MCF 10A (cell line): ENCODE measurements at regions not wholly inside any gene's neighbourhood (a gene's known extent, or its start where the extent isn't known, plus 50 kb on each side); places are given as distances from the start of the nearest gene placed in this dataset.
"Not testable (repeated sequence)": the region's sequence is repeated elsewhere in the genome, so short reads cannot be mapped to it uniquely, and the experiment has no call there.

Experiments
- BruUV-seq: library from RNA; stranded (reverse); fragments of 400-500 nt; replicated peaks from 2 replicates; lab custom pipeline; 2021; lab: Mats Ljungman, UMichigan
- CTCF ChIA-PET: fragments of 300-600 bp; sonication (Branson Sonifier 250); formaldehyde crosslinking; extraction: SDS; loops from one replicate; lab custom pipeline; 2021; ENCODE audit warnings: antibody characterized with exemption, inconsistent platforms; lab: Yijun Ruan, JAX
- POLR2A ChIA-PET: fragments of 300-600, 350-650 bp; sonication (Branson Sonifier 250); formaldehyde crosslinking; extraction: SDS; loops from one replicate; lab custom pipeline; 2020; ENCODE audit warnings: antibody characterized with exemption, inconsistent platforms; lab: Yijun Ruan, JAX
- DNase-seq: peaks from one replicate; pipeline ENCODE4 v3.0.0-alpha.2; 2018; ENCODE audit not compliant: unreplicated experiment
- H3K27ac Mint-ChIP-seq: one replicate; pipeline ENCODE4 v1.8.0; 2022; ENCODE audit warnings: mild to moderate bottlenecking, low read depth, mixed read lengths; ENCODE audit not compliant: unreplicated experiment
- H3K27me3 Mint-ChIP-seq: one replicate; pipeline ENCODE4 v1.8.0; 2022; ENCODE audit warnings: mixed read lengths; ENCODE audit not compliant: insufficient read depth, unreplicated experiment
- H3K36me3 Mint-ChIP-seq: one replicate; pipeline ENCODE4 v1.8.0; 2022; ENCODE audit warnings: mild to moderate bottlenecking, moderate library complexity, mixed read lengths; ENCODE audit not compliant: insufficient read depth, unreplicated experiment
- H3K4me1 Mint-ChIP-seq: one replicate; pipeline ENCODE4 v1.8.0; 2022; ENCODE audit warnings: mixed read lengths; ENCODE audit not compliant: insufficient read depth, unreplicated experiment
- H3K4me3 Mint-ChIP-seq: one replicate; pipeline ENCODE4 v1.8.0; 2022; ENCODE audit warnings: mild to moderate bottlenecking, moderate library complexity, mixed read lengths; ENCODE audit not compliant: unreplicated experiment
- H3K9me3 Mint-ChIP-seq: one replicate; pipeline ENCODE4 v1.8.0; 2022; ENCODE audit warnings: mixed read lengths; ENCODE audit not compliant: unreplicated experiment
- CTCF ChIP-seq: fragments of 200-600 bp; IDR thresholded peaks from one replicate; pipeline ENCODE4 v1.8.0; 2022; ENCODE audit warnings: antibody characterized with exemption, mild to moderate bottlenecking; ENCODE audit not compliant: unreplicated experiment
- intact Hi-C: fragments of 100-400 bp; cut with micrococcal nuclease; formaldehyde crosslinking; loops from 2 replicates; pipeline ENCODE4 v1.14.1; 2022

GRCh38 chr14:28157887-28158791 lies 608.4 kb upstream of the FOXG1 start:
- DNase-seq: no peak
- intact Hi-C loops: no loop called here
- Mint-ChIP-seq H3K4me3 (no peak overlapping the region), H3K9me3 (no peaks in the 10 kb centered on the region), H3K27ac (no peak overlapping the region), H3K27me3 (peaks cover 12% of the 10 kb centered on the region), H3K4me1 (no peaks in the 10 kb centered on the region), H3K36me3 (no peaks in the 10 kb centered on the region)
- no peak for TF ChIP-seq CTCF
- BruUV-seq: no TSS peak
- POLR2A ChIA-PET: no interaction called here
- CTCF ChIA-PET: interaction anchor here (0.6 kb wide), 1 partner anchor 14 kb away, joined by 3 read pairs; no protein-coding TSS in a partner anchor

- Mint-ChIP-seq H3K27me3 (no peaks in the 10 kb centered on the region), H3K9me3 (no peaks in the 10 kb centered on the region), H3K36me3 (no peaks in the 10 kb centered on the region), H3K4me1 (no peaks in the 10 kb centered on the region), H3K4me3 (no peak overlapping the region), H3K27ac (no peak overlapping the region)
- no peak for DNase-seq
- ChIA-PET CTCF (no interaction called here), POLR2A (interaction anchor here (0.6 kb wide), 1 partner anchor 9 kb away, joined by 3 read pairs; no protein-coding TSS in a partner anchor)
- intact Hi-C loops: no loop called here
- no TSS peak for BruUV-seq
- no peak for TF ChIP-seq CTCF
Measured at GRCh38 chr14:28161040-28161439, 605.5 kb upstream of the FOXG1 start.

GRCh38 chr14:28163233-28163632 lies 603.4 kb upstream of the FOXG1 start:
- DNase-seq: no peak
- H3K4me1 Mint-ChIP-seq: no peaks in the 10 kb centered on the region
- ChIA-PET CTCF (interaction anchor here (1.0 kb wide), 1 partner anchor 12 kb away, joined by 4 read pairs; no protein-coding TSS in a partner anchor), POLR2A (no interaction called here)
- no peak overlapping the region for H3K4me3 Mint-ChIP-seq
- no peak overlapping the region for H3K27ac Mint-ChIP-seq
- BruUV-seq: no TSS peak
- no peaks in the 10 kb centered on the region for H3K36me3 Mint-ChIP-seq
- H3K27me3 Mint-ChIP-seq: no peaks in the 10 kb centered on the region
- intact Hi-C loops: no loop called here
- no peaks in the 10 kb centered on the region for H3K9me3 Mint-ChIP-seq
- TF ChIP-seq CTCF: no peak

- DNase-seq: no peak
- Mint-ChIP-seq H3K4me3 (no peak overlapping the region), H3K27me3 (no peaks in the 10 kb centered on the region), H3K36me3 (no peaks in the 10 kb centered on the region), H3K4me1 (no peaks in the 10 kb centered on the region), H3K27ac (no peak overlapping the region), H3K9me3 (peaks cover 1% of the 10 kb centered on the region)
- CTCF ChIA-PET: no interaction called here
- intact Hi-C loops: no loop called here
- POLR2A ChIA-PET: no interaction called here
- no TSS peak for BruUV-seq
- no peak for TF ChIP-seq CTCF
Measured at GRCh38 chr14:28163897-28164296, 602.7 kb upstream of the FOXG1 start.

- not testable (repeated sequence) for H3K9me3 Mint-ChIP-seq
Measured at GRCh38 chr14:28187902-28188830, 578.4 kb upstream of the FOXG1 start.

More at GRCh38 chr14:28187902-28188830, 578.4 kb upstream of the FOXG1 start:
- H3K27me3 Mint-ChIP-seq, POLR2A ChIA-PET, BruUV-seq, DNase-seq, H3K36me3 Mint-ChIP-seq, CTCF ChIA-PET, intact Hi-C loops, H3K4me3 Mint-ChIP-seq, H3K4me1 Mint-ChIP-seq, H3K27ac Mint-ChIP-seq: not testable (repeated sequence)
